B cell (primary cell): ENCODE measurements at regions not wholly inside any gene's neighbourhood (a gene's known extent, or its start where the extent isn't known, plus 50 kb on each side); places are given as distances from the start of the nearest gene placed in this dataset.

Experiments used
- ATAC-seq: fragments of 200-7000 bp; cut with Tn5 transposase; one replicate; pipeline ENCODE4 v1.10.0; 2021; ENCODE audit warnings: low read depth, mild to moderate bottlenecking, moderate number of reproducible peaks, moderate library complexity
- CTCF ChIA-PET: fragments of 350-600 bp; sonication (Branson Sonifier 250); formaldehyde crosslinking; loops from one replicate; lab custom pipeline; 2021; ENCODE audit warnings: antibody characterized with exemption, inconsistent platforms; lab: Charles Lee
- POLR2A ChIA-PET: fragments of 350-600 bp; sonication (Branson Sonifier 250); formaldehyde crosslinking; loops from one replicate; lab custom pipeline; 2021; ENCODE audit warnings: antibody characterized with exemption; lab: Charles Lee
- DNase-seq: peaks from one replicate; pipeline ENCODE4 v3.0.0; 2013
- H2AFZ ChIP-seq: 2 replicates; pipeline ENCODE4 v1.6.1; 2012; ENCODE audit warnings: mild to moderate bottlenecking, low read depth, low read length; ENCODE audit not compliant: insufficient read depth, poor library complexity, severe bottlenecking
- H3K27ac ChIP-seq, 2 donors: 1 replicate in 1 of 2; 2 replicates in 1 of 2; pipeline ENCODE4 v1.5.1; 2012 to 2013; ENCODE audit warnings: low read length in 2 of 2, mild to moderate bottlenecking in 2 of 2, moderate library complexity in 1 of 2
- H3K27me3 ChIP-seq, 4 experiments: fragments of 200-600 bp in 1 of 4; sonication (generic) in 1 of 4; replicated peaks in 1 of 4; 1 replicate in 2 of 4; 2 replicates in 2 of 4; pipeline versions ENCODE4 v1.6.1 to v1.7.0; 2013 to 2016; ENCODE audit warnings: low read length in 3 of 4, mild to moderate bottlenecking in 2 of 4, mixed read lengths in 1 of 4, moderate library complexity in 1 of 4; ENCODE audit not compliant: insufficient read depth in 4 of 4, control insufficient read depth in 3 of 4; ENCODE audit errors: control extremely low read depth in 1 of 4
- H3K36me3 ChIP-seq, 2 experiments: replicated peaks in 1 of 2; 1 replicate in 1 of 2; 2 replicates in 1 of 2; pipeline versions ENCODE4 v1.6.1 to v1.7.1; 2013; ENCODE audit warnings: low read length in 1 of 2; ENCODE audit not compliant: insufficient read depth in 2 of 2, control insufficient read depth in 1 of 2; ENCODE audit errors: control extremely low read depth in 1 of 2, extremely low read depth in 1 of 2
- H3K4me1 ChIP-seq, 2 donors: fragments of 200-600 bp in 1 of 2; sonication (generic) in 1 of 2; 1 replicate in 1 of 2; 2 replicates in 1 of 2; pipeline versions ENCODE4 v1.5.1 to v1.6.1; 2013 to 2017; ENCODE audit warnings: low read length in 2 of 2; ENCODE audit not compliant: control insufficient read depth in 2 of 2, insufficient read depth in 2 of 2
- H3K4me2 ChIP-seq: replicated peaks from 2 replicates; pipeline ENCODE3; 2012; ENCODE audit warnings: mild to moderate bottlenecking, low read depth, low read length; ENCODE audit not compliant: poor library complexity, severe bottlenecking
- H3K4me3 ChIP-seq, 5 experiments: fragments of 200-600 bp in 1 of 5; sonication (generic) in 1 of 5; 1 replicate in 3 of 5; 2 replicates in 2 of 5; pipeline versions ENCODE4 v1.5.1 to v1.7.0; 2011 to 2016; ENCODE audit warnings: low read length in 4 of 5, mild to moderate bottlenecking in 4 of 5, low read depth in 2 of 5, control low read depth in 1 of 5, moderate library complexity in 1 of 5; ENCODE audit not compliant: insufficient read depth in 1 of 5; ENCODE audit errors: control extremely low read depth in 1 of 5, extremely low read depth in 1 of 5
- H3K79me2 ChIP-seq: fragments of 200-600 bp; sonication (generic); one replicate; pipeline ENCODE4 v1.6.0; 2016; ENCODE audit warnings: low read length; ENCODE audit not compliant: control insufficient read depth, insufficient read depth
- H3K9ac ChIP-seq: fragments of 200-600 bp; sonication (generic); 2 replicates; pipeline ENCODE4 v1.6.1; 2017; ENCODE audit warnings: mild to moderate bottlenecking, low read length, moderate library complexity
- H3K9me3 ChIP-seq, 3 donors: one replicate each; pipeline versions ENCODE4 v1.6.1 to v1.7.1; 2013; ENCODE audit warnings: low read length in 2 of 3; ENCODE audit not compliant: control insufficient read depth in 2 of 3, insufficient read depth in 1 of 3; ENCODE audit errors: control extremely low read depth in 1 of 3
- H4K20me1 ChIP-seq: 2 replicates; pipeline ENCODE4 v1.6.0; 2012; ENCODE audit warnings: mild to moderate bottlenecking, low read length; ENCODE audit not compliant: insufficient read depth, control insufficient read depth, poor library complexity, severe bottlenecking
- H3K27ac Mint-ChIP-seq: one replicate; pipeline ENCODE4 v1.8.0; 2021; ENCODE audit warnings: mixed read lengths
- H3K27me3 Mint-ChIP-seq: one replicate; pipeline ENCODE4 v1.8.0; 2021; ENCODE audit warnings: mixed read lengths
- H3K4me1 Mint-ChIP-seq: one replicate; pipeline ENCODE4 v1.8.0; 2021; ENCODE audit warnings: mixed read lengths
- H3K4me3 Mint-ChIP-seq: one replicate; pipeline ENCODE4 v1.8.0; 2021; ENCODE audit warnings: mixed read lengths
- H3K9me3 Mint-ChIP-seq: one replicate; pipeline ENCODE4 v1.8.0; 2022; ENCODE audit warnings: mixed read lengths; ENCODE audit not compliant: insufficient read depth
- CTCF ChIP-seq: fragments of 200-600 bp; IDR thresholded peaks from one replicate; pipeline ENCODE4 v1.8.0; 2022; ENCODE audit warnings: antibody characterized with exemption, mild to moderate bottlenecking
- EZH2 ChIP-seq: IDR thresholded peaks from 2 replicates; pipeline ENCODE4 v1.6.1; 2012; ENCODE audit warnings: borderline replicate concordance, low read depth, mild to moderate bottlenecking, moderate library complexity, low read length; ENCODE audit not compliant: insufficient read depth, poor library complexity, severe bottlenecking
- WGBS: methylation state at CpG from one replicate; pipeline ENCODE4 v1.1.5; 2013; ENCODE audit warnings: missing lambda C conversion rate; ENCODE audit not compliant: insufficient coverage; 5-methylcytosine and 5-hydroxymethylcytosine counted together
- intact Hi-C: fragments of 100-400 bp; cut with micrococcal nuclease; formaldehyde crosslinking; loops from one replicate; pipeline ENCODE4 v1.10.0; 2022

- Histone ChIP-seq H3K4me3 (no peak overlapping the region), H3K36me3 (no peaks in the 10 kb centered on the region), H3K79me2 (no peaks in the 10 kb centered on the region), H3K9ac (no peak overlapping the region), H3K4me1 (no peaks in the 10 kb centered on the region), H3K9me3 (no peaks in the 10 kb centered on the region), H4K20me1 (no peaks in the 10 kb centered on the region), H3K27ac (no peak overlapping the region), H3K27me3 (no peaks in the 10 kb centered on the region), H2AFZ (no peak overlapping the region), H3K4me2 (no peak overlapping the region)
- H3K4me1 Mint-ChIP-seq: no peaks in the 10 kb centered on the region
- H3K9me3 Mint-ChIP-seq: no peaks in the 10 kb centered on the region
- intact Hi-C loops: no loop called here
- TF ChIP-seq CTCF (no peak), EZH2 (no peak)
- DNase-seq: no peak
- WGBS: 87% methylated on average over 5 of the region's 5 CpGs
- no peak overlapping the region for H3K27ac Mint-ChIP-seq
- no peak overlapping the region for H3K4me3 Mint-ChIP-seq
- ChIA-PET CTCF (no interaction called here), POLR2A (no interaction called here)
- peaks cover 10% of the 10 kb centered on the region for H3K27me3 Mint-ChIP-seq
- no peak for ATAC-seq
Observed at GRCh38 chr14:93861836-93862235, 65.3 kb upstream of the FAM181A start.

DNA sequence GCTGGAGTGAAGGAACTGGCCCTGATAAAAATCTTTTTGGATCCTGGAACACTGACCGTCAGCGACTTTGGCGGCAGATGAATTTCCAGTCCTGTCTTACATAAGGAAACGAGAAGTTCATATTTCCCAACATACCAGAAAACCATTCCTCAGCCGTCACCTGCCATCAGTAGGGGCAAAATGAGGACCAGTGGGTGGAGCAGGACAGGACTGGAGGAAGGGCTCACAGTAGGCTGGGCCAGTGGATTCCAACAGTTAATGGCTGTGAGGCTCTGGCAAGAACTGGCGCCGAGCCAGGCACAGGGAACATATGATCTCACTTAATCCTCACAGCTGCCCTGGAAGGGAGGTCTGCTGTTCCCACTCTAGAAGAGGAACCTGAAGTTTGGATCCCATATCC lies 67.2 kb upstream of the FAM181A start:
- no peak for DNase-seq
- Histone ChIP-seq H3K79me2 (no peaks in the 10 kb centered on the region), H3K9ac (no peak overlapping the region), H4K20me1 (no peaks in the 10 kb centered on the region), H3K4me3 (no peak overlapping the region), H3K36me3 (no peaks in the 10 kb centered on the region), H3K9me3 (no peaks in the 10 kb centered on the region), H3K27me3 (no peaks in the 10 kb centered on the region), H2AFZ (no peak overlapping the region), H3K4me2 (no peak overlapping the region), H3K4me1 (no peaks in the 10 kb centered on the region), H3K27ac (no peak overlapping the region)
- Mint-ChIP-seq H3K27me3 (peaks cover 11% of the 10 kb centered on the region), H3K4me1 (no peaks in the 10 kb centered on the region), H3K27ac (no peak overlapping the region), H3K4me3 (no peak overlapping the region), H3K9me3 (no peaks in the 10 kb centered on the region)
- 78% methylated on average over 5 of the region's 7 CpGs for WGBS
- no peak for TF ChIP-seq EZH2
- no peak for TF ChIP-seq CTCF
- ChIA-PET POLR2A (interaction anchor here (0.6 kb wide), 1 partner anchor 712 kb away, joined by 4 read pairs; no protein-coding TSS in a partner anchor), CTCF (interaction anchor here (0.6 kb wide), 1 partner anchor 79 kb away, joined by 3 read pairs; no protein-coding TSS in a partner anchor)
- intact Hi-C loops: no loop called here
- ATAC-seq: no peak
